K562 (cell line): ENCODE measurements at regions not wholly inside any gene's neighbourhood (a gene's known extent, or its start where the extent isn't known, plus 50 kb on each side); places are given as distances from the start of the nearest gene placed in this dataset.

Experiments used
- ATAC-seq: fragments of 200-7000 bp; cut with Tn5 transposase; 3 replicates; pipeline ENCODE4 v1.9.1; 2020; ENCODE audit warnings: moderate library complexity
- BruUV-seq: library from RNA; stranded (reverse); fragments of 400-500 nt; replicated peaks from 2 replicates; lab custom pipeline; 2021; lab: Mats Ljungman, UMichigan
- CTCF ChIA-PET: fragments of 300-600 bp; formaldehyde crosslinking; extraction: SDS; loops from one replicate; lab custom pipeline; 2021; ENCODE audit warnings: low intra/inter-chr PET ratio; lab: Yijun Ruan, JAX
- POLR2A ChIA-PET: fragments of 300-600, 350-650 bp; sonication (Branson Sonifier 250); formaldehyde crosslinking; extraction: SDS; loops from one replicate; lab custom pipeline; 2021; ENCODE audit warnings: antibody characterized with exemption, inconsistent platforms; lab: Yijun Ruan, JAX
- DNase-seq, 4 experiments: peaks; one replicate each; pipeline versions ENCODE4 v3.0.0 to v3.0.0-alpha.2; 2011 to 2018; ENCODE audit warnings: low spot score in 3 of 4, mixed read lengths in 3 of 4; ENCODE audit errors: extremely low read depth in 1 of 4
- FAIRE-seq: peaks from 2 replicates; lab custom pipeline; 2011; peaks lifted over from hg19 to GRCh38; lab: Jason Lieb, UNC
- H2AFZ ChIP-seq: 2 replicates; pipeline ENCODE4 v1.6.0; 2011; ENCODE audit warnings: low read depth, low read length, control low read depth, inconsistent platforms
- H3K27ac ChIP-seq: fragments of 200-600 bp; 3 replicates; pipeline ENCODE4 v1.8.0; 2011; ENCODE audit warnings: low read depth, mild to moderate bottlenecking, control low read depth, inconsistent platforms, low read length, moderate library complexity, mixed read lengths; ENCODE audit errors: extremely low read depth
- H3K27me3 ChIP-seq, 2 experiments: fragments of 300-600 bp in 1 of 2; 2 replicates in 1 of 2; 3 replicates in 1 of 2; pipeline versions ENCODE4 v1.6.0 to v1.8.0; 2011; ENCODE audit warnings: inconsistent platforms in 2 of 2, low read length in 2 of 2, mild to moderate bottlenecking in 1 of 2, mixed read lengths in 1 of 2, moderate library complexity in 1 of 2; ENCODE audit not compliant: control insufficient read depth in 2 of 2, insufficient read depth in 2 of 2
- H3K36me3 ChIP-seq: fragments of 300-600 bp; 3 replicates; pipeline ENCODE4 v1.8.0; 2011; ENCODE audit warnings: mild to moderate bottlenecking, low read length, inconsistent platforms; ENCODE audit not compliant: control insufficient read depth, insufficient read depth
- H3K4me1 ChIP-seq, 2 experiments: fragments of 200-600 bp in 1 of 2; replicated peaks in 1 of 2; 2 replicates in 1 of 2; 3 replicates in 1 of 2; pipeline versions ENCODE4 v1.5.1 to v1.8.0; 2011; ENCODE audit warnings: inconsistent platforms in 2 of 2, low read length in 2 of 2, mild to moderate bottlenecking in 1 of 2, mixed read lengths in 1 of 2, moderate library complexity in 1 of 2; ENCODE audit not compliant: control insufficient read depth in 2 of 2, insufficient read depth in 2 of 2
- H3K4me2 ChIP-seq: 2 replicates; pipeline ENCODE4 v1.6.1; 2011; ENCODE audit warnings: low read length, control low read depth, inconsistent platforms, mixed read lengths; ENCODE audit not compliant: insufficient read depth
- H3K4me3 ChIP-seq: fragments of 200-600 bp; sonication (generic), shearing (Covaris generic); 2 replicates; pipeline ENCODE4 v1.5.1; 2016; ENCODE audit warnings: control low read depth, inconsistent platforms
- H3K79me2 ChIP-seq: fragments of 200-600 bp; 3 replicates; pipeline ENCODE4 v1.8.0; 2011; ENCODE audit warnings: low read length, inconsistent platforms; ENCODE audit not compliant: control insufficient read depth, insufficient read depth
- H3K9ac ChIP-seq, 2 experiments: 2 replicates each; pipeline versions ENCODE4 v1.6.0 to v1.6.1; 2011; ENCODE audit warnings: low read depth in 2 of 2, low read length in 2 of 2, control low read depth in 1 of 2, inconsistent platforms in 1 of 2, mild to moderate bottlenecking in 1 of 2, mixed read lengths in 1 of 2; ENCODE audit not compliant: insufficient read depth in 1 of 2
- H3K9me1 ChIP-seq: one replicate; pipeline ENCODE4 v1.6.0; 2011; ENCODE audit warnings: inconsistent platforms, mild to moderate bottlenecking, low read length, moderate library complexity; ENCODE audit not compliant: control insufficient read depth, insufficient read depth
- H3K9me3 ChIP-seq: replicated peaks from 2 replicates; pipeline ENCODE4 v1.5.1; 2011; ENCODE audit warnings: low read depth, low read length, inconsistent platforms; ENCODE audit not compliant: control insufficient read depth, insufficient read depth
- H4K20me1 ChIP-seq: replicated peaks from 2 replicates; pipeline ENCODE4 v1.6.1; 2011; ENCODE audit warnings: low read length, inconsistent platforms, mixed read lengths; ENCODE audit not compliant: control insufficient read depth, insufficient read depth
- CBFA2T2 ChIP-seq: fragments of 450-650 bp; conservative IDR thresholded peaks from 2 replicates; pipeline ENCODE4 v1.6.1; 2017; ENCODE audit warnings: mild to moderate bottlenecking
- ERF ChIP-seq: fragments of 450-650 bp; formaldehyde crosslinking; IDR thresholded peaks from 2 replicates; pipeline ENCODE4 v1.4.0; 2020; ENCODE audit warnings: mild to moderate bottlenecking, mixed read lengths
- GMEB1 ChIP-seq: fragments of 250-450 bp; sonication (Bioruptor Pico); IDR thresholded peaks from 2 replicates; pipeline ENCODE4 v1.4.0; 2020; ENCODE audit warnings: mild to moderate bottlenecking
- HDAC6 ChIP-seq: IDR thresholded peaks from 2 replicates; pipeline ENCODE4 v1.6.1; 2012; ENCODE audit warnings: low read depth, mild to moderate bottlenecking, control low read depth, inconsistent platforms, low read length, moderate library complexity
- RCOR1 ChIP-seq, 2 experiments: IDR thresholded peaks; 2 replicates each; pipeline ENCODE4 v1.6.1; 2012; ENCODE audit warnings: low read depth in 2 of 2, low read length in 2 of 2, borderline replicate concordance in 1 of 2, improper control_type of control experiment in 1 of 2
- STAT5A ChIP-seq: IDR thresholded peaks from 2 replicates; pipeline ENCODE4 v1.6.1; 2012; ENCODE audit warnings: low read length, inconsistent platforms, borderline replicate concordance
- WGBS: fragments of 100-300 bp; shearing (Covaris generic); methylation state at CpG from one replicate; pipeline ENCODE4 v1.1.6; 2016; ENCODE audit warnings: low coverage, mixed read lengths; ENCODE audit not compliant: insufficient coverage; ENCODE audit errors: missing lambda C conversion rate; 5-methylcytosine and 5-hydroxymethylcytosine counted together
- in situ Hi-C: fragments of 300-500 bp; cut with MboI; formaldehyde crosslinking; loops from 4 replicates; pipeline ENCODE4 v1.15.0; 2018; ENCODE audit warnings: inconsistent platforms, mixed read lengths
- intact Hi-C: fragments of 100-400 bp; cut with micrococcal nuclease; formaldehyde crosslinking; loops from 2 replicates; pipeline ENCODE4 v1.14.2; 2022
- TF ChIP-seq, protein P1 (sequence below): sonication (generic); formaldehyde crosslinking; IDR thresholded peaks from 2 replicates; pipeline ENCODE4 v1.8.1; 2023; ENCODE audit warnings: missing genetic modification reagents, mild to moderate bottlenecking, borderline replicate concordance

DNA sequence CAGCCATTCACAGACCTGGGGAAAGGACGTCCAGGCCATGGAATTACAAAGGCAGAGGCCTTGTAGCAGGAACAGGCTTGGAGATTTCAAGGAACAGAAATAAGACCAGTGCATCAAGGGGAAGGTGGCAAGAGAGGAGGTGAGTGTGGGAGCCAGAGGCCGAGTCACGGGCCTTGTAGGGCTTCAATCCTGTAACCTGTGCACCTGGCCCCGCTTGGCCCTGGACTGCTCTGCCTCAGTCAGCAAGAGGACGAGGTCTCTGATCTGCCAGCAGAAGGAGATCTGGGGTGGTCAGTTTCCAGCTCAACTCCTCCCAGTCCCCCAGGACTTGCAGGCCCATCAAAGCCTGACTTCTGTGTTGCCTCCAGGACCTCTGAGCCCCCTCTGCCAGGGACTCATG is 200.8 kb downstream of the VRK1 start:
- POLR2A ChIA-PET, result no interaction called here
- CTCF ChIA-PET, result no interaction called here
- Histone ChIP-seq H3K27ac (no peak overlapping the region), H3K79me2 (no peaks in the 10 kb centered on the region), H3K9ac (no peak overlapping the region), H4K20me1 (no peaks in the 10 kb centered on the region), H3K27me3 (peaks cover 2 to 11% of the 10 kb centered on the region in 2 experiments; a peak in 3 of 5 replicates), H3K4me2 (no peak overlapping the region), H3K4me3 (no peak overlapping the region), H3K4me1 (no peaks in the 10 kb centered on the region), H3K36me3 (no peaks in the 10 kb centered on the region), H2AFZ (no peak overlapping the region), H3K9me3 (no peaks in the 10 kb centered on the region), H3K9me1 (no peaks in the 10 kb centered on the region)
- in situ Hi-C loops, result no loop called here
- ATAC-seq (no peak), FAIRE-seq (no peak), DNase-seq (no peak)
- WGBS, result 0% methylated on average over 5 of the region's 5 CpGs
- no peak for TF ChIP-seq RCOR1 (IDR thresholded peaks at IDR 0.05; ENCODE audit: borderline replicate concordance in 1 of 2, low read depth in 2 of 2, low read length in 2 of 2)
- intact Hi-C loops, result no loop called here
- no TSS peak for BruUV-seq

- DNase-seq, result no peak
- in situ Hi-C loops, result no loop called here
- Histone ChIP-seq H3K79me2 (no peaks in the 10 kb centered on the region), H3K9ac (0 out of 4 replicates have a peak overlapping the region, but pooled peaks of 1 of the 2 experiments have one; percentile 35), H3K27ac (no peak overlapping the region), H3K27me3 (peaks cover 0 to 10% of the 10 kb centered on the region in 2 experiments; a peak in 2 of 5 replicates), H2AFZ (no peak overlapping the region), H3K9me3 (no peaks in the 10 kb centered on the region), H3K4me1 (no peaks in the 10 kb centered on the region), H3K36me3 (no peaks in the 10 kb centered on the region), H3K4me2 (no peak overlapping the region), H4K20me1 (no peaks in the 10 kb centered on the region), H3K4me3 (no peak overlapping the region), H3K9me1 (no peaks in the 10 kb centered on the region)
- WGBS, result 0% methylated on average over 1 of the region's 1 CpG
- no TSS peak for BruUV-seq
- TF ChIP-seq STAT5A (no peak), CBFA2T2 (no peak), GMEB1 (CRISPR knock-in tag) (no peak), ERF (CRISPR knock-in tag) (no peak), HDAC6 (no peak)
- TF ChIP-seq, protein P1, sequence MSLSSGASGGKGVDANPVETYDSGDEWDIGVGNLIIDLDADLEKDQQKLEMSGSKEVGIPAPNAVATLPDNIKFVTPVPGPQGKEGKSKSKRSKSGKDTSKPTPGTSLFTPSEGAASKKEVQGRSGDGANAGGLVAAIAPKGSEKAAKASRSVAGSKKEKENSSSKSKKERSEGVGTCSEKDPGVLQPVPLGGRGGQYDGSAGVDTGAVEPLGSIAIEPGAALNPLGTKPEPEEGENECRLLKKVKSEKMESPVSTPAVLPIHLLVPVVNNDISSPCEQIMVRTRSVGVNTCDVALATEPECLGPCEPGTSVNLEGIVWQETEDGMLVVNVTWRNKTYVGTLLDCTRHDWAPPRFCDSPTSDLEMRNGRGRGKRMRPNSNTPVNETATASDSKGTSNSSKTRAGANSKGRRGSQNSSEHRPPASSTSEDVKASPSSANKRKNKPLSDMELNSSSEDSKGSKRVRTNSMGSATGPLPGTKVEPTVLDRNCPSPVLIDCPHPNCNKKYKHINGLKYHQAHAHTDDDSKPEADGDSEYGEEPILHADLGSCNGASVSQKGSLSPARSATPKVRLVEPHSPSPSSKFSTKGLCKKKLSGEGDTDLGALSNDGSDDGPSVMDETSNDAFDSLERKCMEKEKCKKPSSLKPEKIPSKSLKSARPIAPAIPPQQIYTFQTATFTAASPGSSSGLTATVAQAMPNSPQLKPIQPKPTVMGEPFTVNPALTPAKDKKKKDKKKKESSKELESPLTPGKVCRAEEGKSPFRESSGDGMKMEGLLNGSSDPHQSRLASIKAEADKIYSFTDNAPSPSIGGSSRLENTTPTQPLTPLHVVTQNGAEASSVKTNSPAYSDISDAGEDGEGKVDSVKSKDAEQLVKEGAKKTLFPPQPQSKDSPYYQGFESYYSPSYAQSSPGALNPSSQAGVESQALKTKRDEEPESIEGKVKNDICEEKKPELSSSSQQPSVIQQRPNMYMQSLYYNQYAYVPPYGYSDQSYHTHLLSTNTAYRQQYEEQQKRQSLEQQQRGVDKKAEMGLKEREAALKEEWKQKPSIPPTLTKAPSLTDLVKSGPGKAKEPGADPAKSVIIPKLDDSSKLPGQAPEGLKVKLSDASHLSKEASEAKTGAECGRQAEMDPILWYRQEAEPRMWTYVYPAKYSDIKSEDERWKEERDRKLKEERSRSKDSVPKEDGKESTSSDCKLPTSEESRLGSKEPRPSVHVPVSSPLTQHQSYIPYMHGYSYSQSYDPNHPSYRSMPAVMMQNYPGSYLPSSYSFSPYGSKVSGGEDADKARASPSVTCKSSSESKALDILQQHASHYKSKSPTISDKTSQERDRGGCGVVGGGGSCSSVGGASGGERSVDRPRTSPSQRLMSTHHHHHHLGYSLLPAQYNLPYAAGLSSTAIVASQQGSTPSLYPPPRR, result no peak
- CTCF ChIA-PET, result no interaction called here
- FAIRE-seq, result no peak
- intact Hi-C loops, result no loop called here
- POLR2A ChIA-PET, result interaction anchor here (0.5 to 1.7 kb wide), 4 partner anchors 10 to 1011 kb away, joined by 3 to 4 read pairs (median 3); no protein-coding TSS in a partner anchor
- no peak for ATAC-seq
Measured at GRCh38 chr14:96999654-97000155, 202.5 kb downstream of the VRK1 start.
